B cell (primary cell): ENCODE measurements at regions not wholly inside any gene's neighbourhood (a gene's known extent, or its start where the extent isn't known, plus 50 kb on each side); places are given as distances from the start of the nearest gene placed in this dataset.

Experiments used
- ATAC-seq: fragments of 200-7000 bp; cut with Tn5 transposase; one replicate; pipeline ENCODE4 v1.10.0; 2021; ENCODE audit warnings: low read depth, mild to moderate bottlenecking, moderate number of reproducible peaks, moderate library complexity
- CTCF ChIA-PET: fragments of 350-600 bp; sonication (Branson Sonifier 250); formaldehyde crosslinking; loops from one replicate; lab custom pipeline; 2021; ENCODE audit warnings: antibody characterized with exemption, inconsistent platforms; lab: Charles Lee
- POLR2A ChIA-PET: fragments of 350-600 bp; sonication (Branson Sonifier 250); formaldehyde crosslinking; loops from one replicate; lab custom pipeline; 2021; ENCODE audit warnings: antibody characterized with exemption; lab: Charles Lee
- DNase-seq: peaks from one replicate; pipeline ENCODE4 v3.0.0; 2013
- H2AFZ ChIP-seq: 2 replicates; pipeline ENCODE4 v1.6.1; 2012; ENCODE audit warnings: mild to moderate bottlenecking, low read depth, low read length; ENCODE audit not compliant: insufficient read depth, poor library complexity, severe bottlenecking
- H3K27ac ChIP-seq, 2 donors: 1 replicate in 1 of 2; 2 replicates in 1 of 2; pipeline ENCODE4 v1.5.1; 2012 to 2013; ENCODE audit warnings: low read length in 2 of 2, mild to moderate bottlenecking in 2 of 2, moderate library complexity in 1 of 2
- H3K27me3 ChIP-seq, 4 experiments: fragments of 200-600 bp in 1 of 4; sonication (generic) in 1 of 4; replicated peaks in 1 of 4; 1 replicate in 2 of 4; 2 replicates in 2 of 4; pipeline versions ENCODE4 v1.6.1 to v1.7.0; 2013 to 2016; ENCODE audit warnings: low read length in 3 of 4, mild to moderate bottlenecking in 2 of 4, mixed read lengths in 1 of 4, moderate library complexity in 1 of 4; ENCODE audit not compliant: insufficient read depth in 4 of 4, control insufficient read depth in 3 of 4; ENCODE audit errors: control extremely low read depth in 1 of 4
- H3K36me3 ChIP-seq, 2 experiments: replicated peaks in 1 of 2; 1 replicate in 1 of 2; 2 replicates in 1 of 2; pipeline versions ENCODE4 v1.6.1 to v1.7.1; 2013; ENCODE audit warnings: low read length in 1 of 2; ENCODE audit not compliant: insufficient read depth in 2 of 2, control insufficient read depth in 1 of 2; ENCODE audit errors: control extremely low read depth in 1 of 2, extremely low read depth in 1 of 2
- H3K4me1 ChIP-seq, 2 donors: fragments of 200-600 bp in 1 of 2; sonication (generic) in 1 of 2; 1 replicate in 1 of 2; 2 replicates in 1 of 2; pipeline versions ENCODE4 v1.5.1 to v1.6.1; 2013 to 2017; ENCODE audit warnings: low read length in 2 of 2; ENCODE audit not compliant: control insufficient read depth in 2 of 2, insufficient read depth in 2 of 2
- H3K4me2 ChIP-seq: replicated peaks from 2 replicates; pipeline ENCODE3; 2012; ENCODE audit warnings: mild to moderate bottlenecking, low read depth, low read length; ENCODE audit not compliant: poor library complexity, severe bottlenecking
- H3K4me3 ChIP-seq, 5 experiments: fragments of 200-600 bp in 1 of 5; sonication (generic) in 1 of 5; 1 replicate in 3 of 5; 2 replicates in 2 of 5; pipeline versions ENCODE4 v1.5.1 to v1.7.0; 2011 to 2016; ENCODE audit warnings: low read length in 4 of 5, mild to moderate bottlenecking in 4 of 5, low read depth in 2 of 5, control low read depth in 1 of 5, moderate library complexity in 1 of 5; ENCODE audit not compliant: insufficient read depth in 1 of 5; ENCODE audit errors: control extremely low read depth in 1 of 5, extremely low read depth in 1 of 5
- H3K79me2 ChIP-seq: fragments of 200-600 bp; sonication (generic); one replicate; pipeline ENCODE4 v1.6.0; 2016; ENCODE audit warnings: low read length; ENCODE audit not compliant: control insufficient read depth, insufficient read depth
- H3K9ac ChIP-seq: fragments of 200-600 bp; sonication (generic); 2 replicates; pipeline ENCODE4 v1.6.1; 2017; ENCODE audit warnings: mild to moderate bottlenecking, low read length, moderate library complexity
- H3K9me3 ChIP-seq, 3 donors: one replicate each; pipeline versions ENCODE4 v1.6.1 to v1.7.1; 2013; ENCODE audit warnings: low read length in 2 of 3; ENCODE audit not compliant: control insufficient read depth in 2 of 3, insufficient read depth in 1 of 3; ENCODE audit errors: control extremely low read depth in 1 of 3
- H4K20me1 ChIP-seq: 2 replicates; pipeline ENCODE4 v1.6.0; 2012; ENCODE audit warnings: mild to moderate bottlenecking, low read length; ENCODE audit not compliant: insufficient read depth, control insufficient read depth, poor library complexity, severe bottlenecking
- H3K27ac Mint-ChIP-seq: one replicate; pipeline ENCODE4 v1.8.0; 2021; ENCODE audit warnings: mixed read lengths
- H3K27me3 Mint-ChIP-seq: one replicate; pipeline ENCODE4 v1.8.0; 2021; ENCODE audit warnings: mixed read lengths
- H3K4me1 Mint-ChIP-seq: one replicate; pipeline ENCODE4 v1.8.0; 2021; ENCODE audit warnings: mixed read lengths
- H3K4me3 Mint-ChIP-seq: one replicate; pipeline ENCODE4 v1.8.0; 2021; ENCODE audit warnings: mixed read lengths
- H3K9me3 Mint-ChIP-seq: one replicate; pipeline ENCODE4 v1.8.0; 2022; ENCODE audit warnings: mixed read lengths; ENCODE audit not compliant: insufficient read depth
- CTCF ChIP-seq: fragments of 200-600 bp; IDR thresholded peaks from one replicate; pipeline ENCODE4 v1.8.0; 2022; ENCODE audit warnings: antibody characterized with exemption, mild to moderate bottlenecking
- EZH2 ChIP-seq: IDR thresholded peaks from 2 replicates; pipeline ENCODE4 v1.6.1; 2012; ENCODE audit warnings: borderline replicate concordance, low read depth, mild to moderate bottlenecking, moderate library complexity, low read length; ENCODE audit not compliant: insufficient read depth, poor library complexity, severe bottlenecking
- WGBS: methylation state at CpG from one replicate; pipeline ENCODE4 v1.1.5; 2013; ENCODE audit warnings: missing lambda C conversion rate; ENCODE audit not compliant: insufficient coverage; 5-methylcytosine and 5-hydroxymethylcytosine counted together
- intact Hi-C: fragments of 100-400 bp; cut with micrococcal nuclease; formaldehyde crosslinking; loops from one replicate; pipeline ENCODE4 v1.10.0; 2022

- Histone ChIP-seq H3K27ac (no peak overlapping the region), H3K79me2 (no peaks in the 10 kb centered on the region), H3K9ac (no peak overlapping the region), H3K36me3 (no peaks in the 10 kb centered on the region), H4K20me1 (no peaks in the 10 kb centered on the region), H3K4me1 (no peaks in the 10 kb centered on the region), H3K27me3 (no peaks in the 10 kb centered on the region), H3K4me3 (no peak overlapping the region), H2AFZ (no peak overlapping the region), H3K4me2 (no peak overlapping the region), H3K9me3 (peaks cover 0 to 7% (median 0%) of the 10 kb centered on the region in 3 donors)
- ATAC-seq (no peak), DNase-seq (no peak)
- no peak overlapping the region for H3K4me3 Mint-ChIP-seq
- intact Hi-C loops = no loop called here
- no peaks in the 10 kb centered on the region for H3K27me3 Mint-ChIP-seq
- ChIA-PET POLR2A (no interaction called here), CTCF (no interaction called here)
- H3K9me3 Mint-ChIP-seq = no peaks in the 10 kb centered on the region
- no peak overlapping the region for H3K27ac Mint-ChIP-seq
- no peak for TF ChIP-seq EZH2
- no peak for TF ChIP-seq CTCF
- H3K4me1 Mint-ChIP-seq = no peaks in the 10 kb centered on the region
Measured at GRCh38 chr5:85515588-85515987, 1102.2 kb upstream of the COX7C start.

DNA sequence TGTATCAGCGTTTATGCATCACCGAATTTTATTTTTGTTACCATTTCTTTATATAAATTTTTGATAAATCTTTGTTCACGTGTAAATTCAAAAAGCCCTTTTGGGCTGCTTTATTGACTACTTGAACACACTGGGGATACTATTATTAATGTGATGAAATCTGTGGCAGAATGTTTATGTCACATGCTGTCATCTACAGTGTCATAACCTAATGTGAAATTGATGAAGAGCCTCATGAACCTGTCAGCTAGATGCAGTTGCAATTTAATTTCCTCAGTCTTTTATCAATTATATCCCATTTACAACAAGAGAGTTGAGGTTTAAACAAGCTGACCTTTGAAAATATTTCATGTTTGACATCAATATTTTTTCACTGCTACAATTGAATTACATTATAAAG lies 1100.4 kb upstream of the COX7C start:
- no peak overlapping the region for H3K27ac ChIP-seq
- CTCF ChIA-PET = no interaction called here
- Mint-ChIP-seq H3K4me3 (no peak overlapping the region), H3K27ac (no peak overlapping the region), H3K4me1 (no peaks in the 10 kb centered on the region), H3K9me3 (no peaks in the 10 kb centered on the region), H3K27me3 (no peaks in the 10 kb centered on the region)
- H3K4me3 ChIP-seq = no peak overlapping the region
- peaks cover 0 to 7% (median 0%) of the 10 kb centered on the region in 3 donors for H3K9me3 ChIP-seq
- no peaks in the 10 kb centered on the region for H3K36me3 ChIP-seq
- intact Hi-C loops = no loop called here
- POLR2A ChIA-PET = no interaction called here
- ATAC-seq (no peak), DNase-seq (no peak)
- H3K9ac ChIP-seq = no peak overlapping the region
- H2AFZ ChIP-seq = no peak overlapping the region
- H3K27me3 ChIP-seq = no peaks in the 10 kb centered on the region
- TF ChIP-seq EZH2 = no peak
- no peak for TF ChIP-seq CTCF
- 100% methylated on average over 1 of the region's 3 CpGs for WGBS
- no peak overlapping the region for H3K4me2 ChIP-seq
- H4K20me1 ChIP-seq = no peaks in the 10 kb centered on the region
- H3K79me2 ChIP-seq = no peaks in the 10 kb centered on the region
- no peaks in the 10 kb centered on the region for H3K4me1 ChIP-seq
